Pancreas (tissue), 10 donors: ENCODE measurements at regions not wholly inside any gene's neighbourhood (a gene's known extent, or its start where the extent isn't known, plus 50 kb on each side); places are given as distances from the start of the nearest gene placed in this dataset.

Source experiments
- ATAC-seq, 4 donors: fragments of 200-7000 bp; cut with Tn5 transposase; one replicate each; pipeline versions ENCODE4 v1.8.0 to v1.9.1; 2020; ENCODE audit warnings: mild to moderate bottlenecking in 4 of 4, moderate library complexity in 4 of 4
- DNase-seq, 6 donors: peaks; one replicate each; pipeline ENCODE4 v3.0.0-alpha.2; 2020
- FAIRE-seq: peaks from 2 replicates; lab custom pipeline; 2012; peaks lifted over from hg19 to GRCh38; lab: Jason Lieb, UNC
- H3K27ac ChIP-seq, 4 donors: fragments of 200-600 bp; sonication (generic); 1 replicate in 3 of 4; 2 replicates in 1 of 4; pipeline versions ENCODE4 v1.5.0 to v1.8.0; 2020
- H3K27me3 ChIP-seq, 4 donors: fragments of 200-600 bp; one replicate each; pipeline ENCODE4 v1.8.0; 2021
- H3K36me3 ChIP-seq, 3 donors: fragments of 200-600 bp; sonication (generic) in 1 of 3; one replicate each; pipeline versions ENCODE4 v1.5.0 to v1.8.0; 2020 to 2021
- H3K4me1 ChIP-seq, 3 donors: fragments of 200-600 bp; one replicate each; pipeline ENCODE4 v1.8.0; 2021
- H3K4me3 ChIP-seq, 4 donors: fragments of 200-600 bp; sonication (generic) in 2 of 4; one replicate each; pipeline versions ENCODE4 v1.5.0 to v1.8.0; 2020 to 2021
- H3K9me3 ChIP-seq, 4 donors: fragments of 200-600 bp; one replicate each; pipeline ENCODE4 v1.8.0; 2021
- CTCF ChIP-seq, 4 donors: fragments of 200-600 bp; sonication (generic) in 3 of 4; IDR thresholded peaks; one replicate each; pipeline versions ENCODE4 v1.5.0 to v1.8.0; 2021; ENCODE audit warnings: antibody characterized with exemption in 4 of 4
- WGBS, 2 donors: extraction: QIAGEN DNeasy Blood & Tissue Kit; methylation state at CpG; one replicate each; pipeline ENCODE4 v1.1.7; 2013; 5-methylcytosine and 5-hydroxymethylcytosine counted together
- intact Hi-C, 3 donors: fragments of 100-400 bp; cut with DNase I; formaldehyde crosslinking; loops; one replicate each; pipeline versions ENCODE4 v1.11.1 to v1.14.2; 2022
- donor health status: healthy with polysubstance abuse.
- donor health status: DM: no; HTN: no; CAD: no; lungs with moderate emphysema.
- donor health status: DM: no; HTN: no; CAD: no.
- donor health status: control.
- donor health status: control.
- donor health status: Bipolar disorder and iron deficiency.
- donor health status: DM: yes; HTN: yes; CAD: no.
- donor health status: DM: no; HTN: no; CAD: no.
- donor health status: DM: no; HTN: no; CAD: no.
- donor health status: DM: yes; HTN: yes; CAD: no.

- intact Hi-C loops = no loop called here
- Histone ChIP-seq H3K4me3 (no peak overlapping the region), H3K27ac (peak overlapping the region in 1 of 4 donors; percentile 13), H3K9me3 (no peaks in the 10 kb centered on the region), H3K4me1 (peaks cover 0 to 9% (median 6%) of the 10 kb centered on the region in 3 donors), H3K27me3 (no peaks in the 10 kb centered on the region), H3K36me3 (no peaks in the 10 kb centered on the region)
- TF ChIP-seq CTCF (IDR thresholded peaks at IDR 0.05) = no peak
- 68 to 76% methylated on average over 6 of the region's 6 CpGs for WGBS, 2 donors
- FAIRE-seq (no peak), DNase-seq (no peak), ATAC-seq (peak in 1 of 4 donors; percentile 30)
Measured at GRCh38 chr10:44724415-44725174, 186.5 kb upstream of the TMEM72 start.

- H3K9me3 ChIP-seq = no peaks in the 10 kb centered on the region
- FAIRE-seq = no peak
- no peaks in the 10 kb centered on the region for H3K36me3 ChIP-seq
- peak overlapping the region in 1 of 4 donors; percentile 13 for H3K27ac ChIP-seq
- H3K4me1 ChIP-seq = peaks cover 0 to 9% (median 6%) of the 10 kb centered on the region in 3 donors
- H3K4me3 ChIP-seq = no peak overlapping the region
- TF ChIP-seq CTCF (IDR thresholded peaks at IDR 0.05) = no peak
- 88 to 91% methylated on average over 2 of the region's 2 CpGs for WGBS, 2 donors
- ATAC-seq = peak in 2 of 4 donors; percentile 76 to 86
- no peaks in the 10 kb centered on the region for H3K27me3 ChIP-seq
- no peak for DNase-seq
- intact Hi-C loops = no loop called here
Measured at GRCh38 chr10:44725404-44725803, 185.7 kb upstream of the TMEM72 start.

- H3K27ac ChIP-seq = peak overlapping the region in 1 of 4 donors; percentile 34
- ATAC-seq = peak in 3 of 4 donors; percentile 37 to 50 (median 37)
- H3K9me3 ChIP-seq = no peaks in the 10 kb centered on the region
- DNase-seq = no peak
- intact Hi-C loops = no loop called here
- TF ChIP-seq CTCF (IDR thresholded peaks at IDR 0.05) = no peak
- no peaks in the 10 kb centered on the region for H3K27me3 ChIP-seq
- 68 to 76% methylated on average over 2 of the region's 2 CpGs for WGBS, 2 donors
- no peaks in the 10 kb centered on the region for H3K36me3 ChIP-seq
- no peak for FAIRE-seq
- H3K4me1 ChIP-seq = peaks cover 0 to 32% (median 18%) of the 10 kb centered on the region in 3 donors
- H3K4me3 ChIP-seq = no peak overlapping the region
Measured at GRCh38 chr10:44731283-44731682, 179.9 kb upstream of the TMEM72 start.

- Histone ChIP-seq H3K36me3 (no peaks in the 10 kb centered on the region), H3K27me3 (no peaks in the 10 kb centered on the region), H3K4me3 (no peak overlapping the region), H3K27ac (peak overlapping the region in 3 of 4 donors; percentile 23 to 63 (median 62)), H3K9me3 (no peaks in the 10 kb centered on the region), H3K4me1 (peaks cover 0 to 32% (median 18%) of the 10 kb centered on the region in 3 donors)
- intact Hi-C loops = no loop called here
- peak in 3 of 4 donors; percentile 16 to 47 (median 19) for TF ChIP-seq CTCF (IDR thresholded peaks at IDR 0.05)
- ATAC-seq (peak; percentile 66 to 89 (median 80)), DNase-seq (peak in 3 of 6 donors; percentile 36 to 67 (median 63)), FAIRE-seq (no peak)
- WGBS, 2 donors = 13 to 18% methylated on average over 5 of the region's 5 CpGs
Measured at GRCh38 chr10:44733501-44734488, 177.3 kb upstream of the TMEM72 start.
